ENCODE measurements at regions not wholly inside any gene's neighbourhood (a gene's known extent, or its start where the extent isn't known, plus 50 kb on each side); places are given as distances from the start of the nearest gene placed in this dataset.

DNA sequence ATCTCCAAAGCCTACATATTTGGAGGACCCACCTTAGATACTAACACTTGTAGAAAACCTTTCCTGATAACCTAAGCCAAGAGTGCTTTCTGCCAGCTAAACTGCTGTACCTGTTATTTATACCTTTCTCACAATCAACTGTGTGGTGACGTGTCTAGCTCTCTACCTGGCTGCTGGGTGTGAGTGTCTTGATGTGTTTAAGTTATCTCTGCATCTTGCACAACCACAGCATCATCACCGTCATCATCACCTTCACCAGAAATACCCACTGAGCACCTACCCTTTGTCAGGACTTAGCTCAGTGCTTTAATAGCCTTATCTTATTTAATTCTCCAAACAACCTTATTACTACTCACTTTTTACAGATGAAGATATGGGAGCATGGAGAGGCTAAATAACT is 431.3 kb downstream of the MAFB start:
- Histone ChIP-seq H3K36me3 (ENCODE audit: insufficient read depth, low read length) (no peaks in the 10 kb centered on the region), H3K79me2 (ENCODE audit: insufficient read depth, low read length) (no peaks in the 10 kb centered on the region), H3K27ac (ENCODE audit: low read depth, low read length) (no peak overlapping the region), H3K4me3 (ENCODE audit: insufficient read depth, low read length) (no peak overlapping the region), H3K4me1 (ENCODE audit: insufficient read depth, low read length) (no peaks in the 10 kb centered on the region), H3K9me3 (ENCODE audit: low read depth, low read length) (no peaks in the 10 kb centered on the region), H3K4me2 (ENCODE audit: insufficient read depth, low read length) (no peak overlapping the region), H4K20me1 (ENCODE audit: insufficient read depth, low read length) (no peaks in the 10 kb centered on the region), H3K27me3 (ENCODE audit: insufficient read depth, low read length) (no peaks in the 10 kb centered on the region), H2AFZ (ENCODE audit: low read length) (no peak overlapping the region)
- TF ChIP-seq, protein P1, sequence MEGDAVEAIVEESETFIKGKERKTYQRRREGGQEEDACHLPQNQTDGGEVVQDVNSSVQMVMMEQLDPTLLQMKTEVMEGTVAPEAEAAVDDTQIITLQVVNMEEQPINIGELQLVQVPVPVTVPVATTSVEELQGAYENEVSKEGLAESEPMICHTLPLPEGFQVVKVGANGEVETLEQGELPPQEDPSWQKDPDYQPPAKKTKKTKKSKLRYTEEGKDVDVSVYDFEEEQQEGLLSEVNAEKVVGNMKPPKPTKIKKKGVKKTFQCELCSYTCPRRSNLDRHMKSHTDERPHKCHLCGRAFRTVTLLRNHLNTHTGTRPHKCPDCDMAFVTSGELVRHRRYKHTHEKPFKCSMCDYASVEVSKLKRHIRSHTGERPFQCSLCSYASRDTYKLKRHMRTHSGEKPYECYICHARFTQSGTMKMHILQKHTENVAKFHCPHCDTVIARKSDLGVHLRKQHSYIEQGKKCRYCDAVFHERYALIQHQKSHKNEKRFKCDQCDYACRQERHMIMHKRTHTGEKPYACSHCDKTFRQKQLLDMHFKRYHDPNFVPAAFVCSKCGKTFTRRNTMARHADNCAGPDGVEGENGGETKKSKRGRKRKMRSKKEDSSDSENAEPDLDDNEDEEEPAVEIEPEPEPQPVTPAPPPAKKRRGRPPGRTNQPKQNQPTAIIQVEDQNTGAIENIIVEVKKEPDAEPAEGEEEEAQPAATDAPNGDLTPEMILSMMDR (IDR thresholded peaks at IDR 0.05; ENCODE audit: extremely low read depth, low read depth, low read length) = no peak
- DNase-seq (ENCODE audit: insufficient read length, low spot score, missing footprints) = no peak

GRCh38 chr20:40255365-40255764 is 433.7 kb downstream of the MAFB start:
- no peaks in the 10 kb centered on the region for H4K20me1 ChIP-seq (ENCODE audit: insufficient read depth, low read length)
- no peak for DNase-seq (ENCODE audit: insufficient read length, low spot score, missing footprints)
- H3K4me2 ChIP-seq (ENCODE audit: insufficient read depth, low read length) = no peak overlapping the region
- no peaks in the 10 kb centered on the region for H3K9me3 ChIP-seq (ENCODE audit: low read depth, low read length)
- TF ChIP-seq, protein P1 (IDR thresholded peaks at IDR 0.05; ENCODE audit: extremely low read depth, low read depth, low read length) = no peak
- H3K36me3 ChIP-seq (ENCODE audit: insufficient read depth, low read length) = no peaks in the 10 kb centered on the region
- H3K27ac ChIP-seq (ENCODE audit: low read depth, low read length) = no peak overlapping the region
- no peaks in the 10 kb centered on the region for H3K4me1 ChIP-seq (ENCODE audit: insufficient read depth, low read length)
- H3K4me3 ChIP-seq (ENCODE audit: insufficient read depth, low read length) = no peak overlapping the region
- no peak overlapping the region for H2AFZ ChIP-seq (ENCODE audit: low read length)
- H3K27me3 ChIP-seq (ENCODE audit: insufficient read depth, low read length) = no peaks in the 10 kb centered on the region
- H3K79me2 ChIP-seq (ENCODE audit: insufficient read depth, low read length) = no peaks in the 10 kb centered on the region

DNA sequence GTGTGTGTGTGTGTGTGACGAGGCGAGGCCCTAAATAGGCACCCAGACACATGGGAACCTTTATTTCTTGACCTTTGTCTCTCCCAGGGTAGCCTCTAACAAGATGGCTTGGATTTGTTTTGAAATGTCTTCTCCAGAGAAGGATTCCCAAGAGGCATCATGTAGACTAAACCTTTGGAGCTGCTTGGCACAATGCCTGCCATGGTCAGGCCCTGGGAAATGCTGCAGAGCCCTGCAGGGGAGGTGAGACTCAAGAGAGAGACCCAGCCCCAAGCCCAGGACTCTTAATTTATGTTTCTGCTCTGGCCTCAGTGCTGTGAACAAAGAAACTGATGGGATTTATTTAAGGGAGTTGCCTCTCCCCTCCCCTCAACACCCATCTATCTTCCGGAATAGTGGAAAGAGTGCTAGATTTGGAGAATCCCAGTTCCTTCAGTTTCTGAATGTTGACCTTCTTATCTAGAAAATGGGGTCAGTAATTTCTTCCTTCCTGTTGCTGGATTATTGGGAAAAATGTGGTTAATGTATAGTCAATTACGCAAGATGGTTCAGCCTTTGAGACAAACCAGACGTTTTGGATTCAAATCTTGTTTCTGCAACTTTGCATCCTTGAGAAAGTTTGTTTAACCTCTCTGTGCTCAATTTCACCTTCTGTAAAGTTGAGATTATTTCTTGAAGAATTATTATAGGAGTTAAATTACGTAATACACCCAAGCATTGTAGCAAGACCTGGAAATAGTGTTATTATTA is 434.8 kb downstream of the MAFB start:
- H3K27me3 ChIP-seq (ENCODE audit: insufficient read depth, low read length) = no peaks in the 10 kb centered on the region
- H3K79me2 ChIP-seq (ENCODE audit: insufficient read depth, low read length) = no peaks in the 10 kb centered on the region
- H4K20me1 ChIP-seq (ENCODE audit: insufficient read depth, low read length) = no peaks in the 10 kb centered on the region
- H3K9me3 ChIP-seq (ENCODE audit: low read depth, low read length) = no peaks in the 10 kb centered on the region
- DNase-seq (ENCODE audit: insufficient read length, low spot score, missing footprints) = no peak
- no peak overlapping the region for H2AFZ ChIP-seq (ENCODE audit: low read length)
- H3K4me1 ChIP-seq (ENCODE audit: insufficient read depth, low read length) = no peaks in the 10 kb centered on the region
- no peak overlapping the region for H3K4me3 ChIP-seq (ENCODE audit: insufficient read depth, low read length)
- H3K4me2 ChIP-seq (ENCODE audit: insufficient read depth, low read length) = no peak overlapping the region
- H3K36me3 ChIP-seq (ENCODE audit: insufficient read depth, low read length) = no peaks in the 10 kb centered on the region
- TF ChIP-seq, protein P1 (IDR thresholded peaks at IDR 0.05; ENCODE audit: extremely low read depth, low read depth, low read length) = no peak
- H3K27ac ChIP-seq (ENCODE audit: low read depth, low read length) = no peak overlapping the region

- DNase-seq (ENCODE audit: insufficient read length, low spot score, missing footprints) = peak; percentile 58
- TF ChIP-seq, protein P1 (IDR thresholded peaks at IDR 0.05; ENCODE audit: extremely low read depth, low read depth, low read length) = peak; percentile 69
- Histone ChIP-seq H3K36me3 (ENCODE audit: insufficient read depth, low read length) (no peaks in the 10 kb centered on the region), H2AFZ (ENCODE audit: low read length) (no peak overlapping the region), H3K27me3 (ENCODE audit: insufficient read depth, low read length) (peaks cover 2% of the 10 kb centered on the region), H4K20me1 (ENCODE audit: insufficient read depth, low read length) (no peaks in the 10 kb centered on the region), H3K79me2 (ENCODE audit: insufficient read depth, low read length) (no peaks in the 10 kb centered on the region), H3K4me1 (ENCODE audit: insufficient read depth, low read length) (no peaks in the 10 kb centered on the region), H3K4me2 (ENCODE audit: insufficient read depth, low read length) (no peak overlapping the region), H3K27ac (ENCODE audit: low read depth, low read length) (no peak overlapping the region), H3K9me3 (ENCODE audit: low read depth, low read length) (no peaks in the 10 kb centered on the region), H3K4me3 (ENCODE audit: insufficient read depth, low read length) (no peak overlapping the region)
Measured at GRCh38 chr20:40251284-40251932, 437.6 kb downstream of the MAFB start.
